GM20000 (cell line): ENCODE measurements at regions not wholly inside any gene's neighbourhood (a gene's known extent, or its start where the extent isn't known, plus 50 kb on each side); places are given as distances from the start of the nearest gene placed in this dataset.

ENCODE experiments used
- DNase-seq: peaks from one replicate; pipeline ENCODE4 v3.0.0; 2012; ENCODE audit warnings: low spot score
- CTCF ChIP-seq: IDR thresholded peaks from 2 replicates; pipeline ENCODE4 v1.5.1; 2012; ENCODE audit warnings: mild to moderate bottlenecking, control low read depth; ENCODE audit errors: extremely low read depth, missing control alignments

GRCh38 chr20:48231253-48231930 lies 446.1 kb upstream of the SULF2 start:
- DNase-seq, result no peak
- no peak for TF ChIP-seq CTCF

GRCh38 chr20:48230216-48230615 lies 444.9 kb upstream of the SULF2 start:
- TF ChIP-seq CTCF, result no peak

GRCh38 chr20:48227381-48227780 lies 442.1 kb upstream of the SULF2 start:
- DNase-seq, result no peak
- TF ChIP-seq CTCF, result no peak

More at GRCh38 chr20:48230216-48230615, 444.9 kb upstream of the SULF2 start:
- DNase-seq, result no peak

GRCh38 chr20:48226642-48227041 lies 441.4 kb upstream of the SULF2 start:
- DNase-seq, result no peak
- no peak for TF ChIP-seq CTCF

GRCh38 chr20:48224533-48225050 lies 439.3 kb upstream of the SULF2 start:
- DNase-seq, result no peak
- no peak for TF ChIP-seq CTCF

- no peak for DNase-seq
- no peak for TF ChIP-seq CTCF
Observed at GRCh38 chr20:48223715-48224114, 438.4 kb upstream of the SULF2 start.

- no peak for DNase-seq
- TF ChIP-seq CTCF, result no peak
Observed at GRCh38 chr20:48222595-48223180, 437.4 kb upstream of the SULF2 start.
